Mammary epithelial cell (primary cell): ENCODE measurements at regions not wholly inside any gene's neighbourhood (a gene's known extent, or its start where the extent isn't known, plus 50 kb on each side); places are given as distances from the start of the nearest gene placed in this dataset.

Experiments
- CTCF ChIP-seq, 2 donors: IDR thresholded peaks in 1 of 2; conservative IDR thresholded peaks in 1 of 2; 2 replicates each; pipeline ENCODE4 v1.5.1; 2011 to 2012; ENCODE audit warnings: inconsistent platforms in 2 of 2, low read length in 2 of 2, mild to moderate bottlenecking in 2 of 2, control low read depth in 1 of 2, low read depth in 1 of 2; ENCODE audit not compliant: insufficient read depth in 1 of 2; ENCODE audit errors: extremely low read depth in 1 of 2
- EZH2 ChIP-seq: IDR thresholded peaks from 2 replicates; pipeline ENCODE4 v1.6.1; 2012; ENCODE audit warnings: low read length, inconsistent platforms, borderline replicate concordance

GRCh38 chr6:169907419-169908115 is 156.1 kb downstream of the ERMARD start:
- TF ChIP-seq CTCF (conservative IDR thresholded peaks at IDR 0.05 in 1 of 2, IDR thresholded peaks at IDR 0.05 in 1 of 2; ENCODE audit: extremely low read depth in 1 of 2, insufficient read depth in 1 of 2, low read depth in 1 of 2, low read length in 2 of 2) (no peak), EZH2 (no peak)
